ENCODE measurements at regions not wholly inside any gene's neighbourhood (a gene's known extent, or its start where the extent isn't known, plus 50 kb on each side); places are given as distances from the start of the nearest gene placed in this dataset.

- intact Hi-C loops (cut with DNase I; ENCODE audit: low total_unique reads): no loop called here
- 54 to 78% methylated on average over 3 of the region's 3 CpGs for WGBS, 2 donors
These were observed 559.8 kb downstream of the RPL10L start for GRCh38 chr14:46091819-46092218.

GRCh38 chr14:46087604-46088003, 564.0 kb downstream of the RPL10L start:
- DNase-seq (ENCODE audit: low spot score in 2 of 2): no peak
- 55 to 75% methylated on average over 2 of the region's 2 CpGs for WGBS, 2 donors
- H3K4me3 ChIP-seq (ENCODE audit: low read depth, poor library complexity, severe bottlenecking): no peak overlapping the region
- intact Hi-C loops (cut with DNase I; ENCODE audit: low total_unique reads): no loop called here
- no peak for TF ChIP-seq POLR2A (IDR thresholded peaks at IDR 0.05)

More at GRCh38 chr14:46091819-46092218, 559.8 kb downstream of the RPL10L start:
- H3K4me3 ChIP-seq (ENCODE audit: low read depth, poor library complexity, severe bottlenecking): no peak overlapping the region
- no peak for DNase-seq (ENCODE audit: low spot score in 2 of 2)
- no peak for TF ChIP-seq POLR2A (IDR thresholded peaks at IDR 0.05)
- no peak for TF ChIP-seq CTCF (IDR thresholded peaks at IDR 0.05)

GRCh38 chr14:46074061-46074460, 577.5 kb downstream of the RPL10L start:
- TF ChIP-seq CTCF (IDR thresholded peaks at IDR 0.05) (no peak), POLR2A (IDR thresholded peaks at IDR 0.05) (no peak)
- H3K4me3 ChIP-seq (ENCODE audit: low read depth, poor library complexity, severe bottlenecking): no peak overlapping the region
- intact Hi-C loops (cut with DNase I; ENCODE audit: low total_unique reads): no loop called here
- no peak for DNase-seq (ENCODE audit: low spot score in 2 of 2)
- 61 to 68% methylated on average over 2 of the region's 2 CpGs for WGBS, 2 donors

GRCh38 chr14:46063872-46064271, 587.7 kb downstream of the RPL10L start:
- intact Hi-C loops (cut with DNase I; ENCODE audit: low total_unique reads): no loop called here

GRCh38 chr14:46058964-46059563, 592.5 kb downstream of the RPL10L start:
- DNase-seq (ENCODE audit: low spot score in 2 of 2): no peak
- TF ChIP-seq POLR2A (IDR thresholded peaks at IDR 0.05) (no peak), CTCF (IDR thresholded peaks at IDR 0.05) (no peak)
- intact Hi-C loops (cut with DNase I; ENCODE audit: low total_unique reads): no loop called here
- 72 to 79% methylated on average over 4 of the region's 4 CpGs for WGBS, 2 donors
- no peak overlapping the region for H3K4me3 ChIP-seq (ENCODE audit: low read depth, poor library complexity, severe bottlenecking)

More at GRCh38 chr14:46063872-46064271, 587.7 kb downstream of the RPL10L start:
- H3K4me3 ChIP-seq (ENCODE audit: low read depth, poor library complexity, severe bottlenecking): no peak overlapping the region
- no peak for DNase-seq (ENCODE audit: low spot score in 2 of 2)
- 71 to 76% methylated on average over 10 of the region's 10 CpGs for WGBS, 2 donors
- no peak for TF ChIP-seq POLR2A (IDR thresholded peaks at IDR 0.05)
- no peak for TF ChIP-seq CTCF (IDR thresholded peaks at IDR 0.05)

GRCh38 chr14:46057799-46058198, 593.8 kb downstream of the RPL10L start:
- TF ChIP-seq POLR2A (IDR thresholded peaks at IDR 0.05) (no peak), CTCF (IDR thresholded peaks at IDR 0.05) (no peak)
- intact Hi-C loops (cut with DNase I; ENCODE audit: low total_unique reads): no loop called here
- no peak overlapping the region for H3K4me3 ChIP-seq (ENCODE audit: low read depth, poor library complexity, severe bottlenecking)
- no peak for DNase-seq (ENCODE audit: low spot score in 2 of 2)
